Kidney (tissue), 13 donors: ENCODE measurements at regions not wholly inside any gene's neighbourhood (a gene's known extent, or its start where the extent isn't known, plus 50 kb on each side); places are given as distances from the start of the nearest gene placed in this dataset.

Source experiments
- DNase-seq, 5 donors: peaks; one replicate each; pipeline ENCODE4 v3.0.0-alpha.2; 2013 to 2020
- FAIRE-seq: peaks from 2 replicates; lab custom pipeline; 2012; peaks lifted over from hg19 to GRCh38; lab: Jason Lieb, UNC
- H3K27ac ChIP-seq, 2 donors: one replicate each; pipeline ENCODE4 v1.7.0; 2013; ENCODE audit warnings: low read depth in 2 of 2, low read length in 2 of 2, inconsistent platforms in 1 of 2
- H3K27me3 ChIP-seq: one replicate; pipeline ENCODE4 v1.7.1; 2013; ENCODE audit warnings: low read length, inconsistent platforms; ENCODE audit not compliant: control insufficient read depth, insufficient read depth
- H3K36me3 ChIP-seq, 3 donors: one replicate each; pipeline versions ENCODE4 v1.7.0 to v1.7.1; 2013; ENCODE audit warnings: low read length in 3 of 3, control low read depth in 1 of 3, inconsistent platforms in 1 of 3; ENCODE audit not compliant: insufficient read depth in 3 of 3, control insufficient read depth in 2 of 3
- H3K4me1 ChIP-seq, 3 donors: one replicate each; pipeline versions ENCODE4 v1.7.0 to v1.7.1; 2013; ENCODE audit warnings: low read length in 3 of 3, inconsistent platforms in 1 of 3, low read depth in 1 of 3; ENCODE audit not compliant: control insufficient read depth in 2 of 3, insufficient read depth in 2 of 3
- H3K4me3 ChIP-seq, 3 donors: one replicate each; pipeline versions ENCODE4 v1.7.0 to v1.8.1; 2013; ENCODE audit warnings: low read length in 3 of 3, control low read depth in 1 of 3, inconsistent platforms in 1 of 3
- H3K9ac ChIP-seq, 3 donors: one replicate each; pipeline versions ENCODE4 v1.7.0 to v1.7.1; 2013; ENCODE audit warnings: low read length in 3 of 3, control low read depth in 1 of 3, inconsistent platforms in 1 of 3
- H3K9me3 ChIP-seq, 3 donors: one replicate each; pipeline versions ENCODE4 v1.7.0 to v1.7.1; 2013; ENCODE audit warnings: low read length in 3 of 3, control low read depth in 1 of 3, inconsistent platforms in 1 of 3; ENCODE audit not compliant: control insufficient read depth in 2 of 3, insufficient read depth in 1 of 3
- CTCF ChIP-seq: IDR thresholded peaks from 3 replicates; pipeline ENCODE4 v1.5.1; 2012; ENCODE audit warnings: mild to moderate bottlenecking, moderate library complexity, borderline replicate concordance; ENCODE audit not compliant: insufficient read depth; ENCODE audit errors: extremely low read depth
- intact Hi-C: fragments of 100-400 bp; cut with DNase I; formaldehyde crosslinking; loops from one replicate; pipeline ENCODE4 v1.11.1; 2022
- donor health status: control.
- donor health status: control.
- donor health status: control.
- donor health status: control.
- donor health status: control.
- donor health status: DM: yes; HTN: yes; CAD: no.
- donor health status: Normal renal cell carcinoma (clear cell type).

GRCh38 chr20:24132246-24132645 is 143.7 kb upstream of the GGTLC1 start:
- no peak for FAIRE-seq
- H3K36me3 ChIP-seq = no peaks in the 10 kb centered on the region
- H3K4me3 ChIP-seq = no peak overlapping the region
- peaks cover 0 to 17% (median 3%) of the 10 kb centered on the region in 3 donors for H3K4me1 ChIP-seq
- H3K9me3 ChIP-seq = no peaks in the 10 kb centered on the region
- intact Hi-C loops = no loop called here
- H3K27me3 ChIP-seq = no peaks in the 10 kb centered on the region
- no peak for TF ChIP-seq CTCF
- peak overlapping the region in 1 of 2 donors; percentile 71 for H3K27ac ChIP-seq
- DNase-seq = peak in 3 of 5 donors; percentile 23 to 66 (median 64)
- H3K9ac ChIP-seq = no peak overlapping the region

- H3K27me3 ChIP-seq = no peaks in the 10 kb centered on the region
- H3K36me3 ChIP-seq = no peaks in the 10 kb centered on the region
- no peak overlapping the region for H3K9ac ChIP-seq
- no peak for DNase-seq
- peaks cover 0 to 17% (median 3%) of the 10 kb centered on the region in 3 donors for H3K4me1 ChIP-seq
- no peak for TF ChIP-seq CTCF
- no peak for FAIRE-seq
- H3K9me3 ChIP-seq = no peaks in the 10 kb centered on the region
- H3K27ac ChIP-seq = peak overlapping the region in 1 of 2 donors; percentile 40
- H3K4me3 ChIP-seq = no peak overlapping the region
- intact Hi-C loops = no loop called here
These were observed 143.1 kb upstream of the GGTLC1 start for GRCh38 chr20:24131684-24132083.

- no peak for FAIRE-seq
- intact Hi-C loops = no loop called here
These were observed 142.7 kb upstream of the GGTLC1 start for GRCh38 chr20:24131281-24131680.

More at GRCh38 chr20:24131281-24131680, 142.7 kb upstream of the GGTLC1 start:
- no peak for TF ChIP-seq CTCF
- no peak overlapping the region for H3K9ac ChIP-seq
- H3K36me3 ChIP-seq = no peaks in the 10 kb centered on the region
- H3K4me1 ChIP-seq = peaks cover 0 to 17% (median 3%) of the 10 kb centered on the region in 3 donors
- no peak for DNase-seq
- H3K27ac ChIP-seq = peak overlapping the region in 1 of 2 donors; percentile 7
- no peak overlapping the region for H3K4me3 ChIP-seq
- H3K27me3 ChIP-seq = no peaks in the 10 kb centered on the region
- no peaks in the 10 kb centered on the region for H3K9me3 ChIP-seq
